ENCODE measurements at regions not wholly inside any gene's neighbourhood (a gene's known extent, or its start where the extent isn't known, plus 50 kb on each side); places are given as distances from the start of the nearest gene placed in this dataset.
"Not testable (repeated sequence)": the region's sequence is repeated elsewhere in the genome, so short reads cannot be mapped to it uniquely, and the experiment has no call there.

DNA sequence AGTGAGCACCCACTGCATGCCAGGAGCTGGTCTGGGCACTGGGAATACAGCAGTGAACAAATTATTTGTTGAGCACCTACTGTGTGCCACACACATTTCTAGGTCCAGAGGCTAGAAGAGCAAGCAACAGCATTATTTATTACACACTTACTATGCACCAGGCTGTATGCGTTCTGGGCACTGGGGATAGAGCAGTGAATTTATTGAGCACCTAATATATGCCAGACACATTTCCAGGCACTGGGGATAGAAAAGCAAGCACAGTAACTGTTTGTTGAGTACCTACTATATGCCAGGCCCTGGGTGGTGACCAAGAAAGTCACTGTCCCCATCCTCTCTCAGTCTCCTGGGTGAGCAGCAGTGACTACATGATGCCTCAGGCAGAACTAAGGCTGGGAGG lies 107.5 kb upstream of the NCOR2 start:
- no peak for DNase-seq (ENCODE audit: low spot score)

DNA sequence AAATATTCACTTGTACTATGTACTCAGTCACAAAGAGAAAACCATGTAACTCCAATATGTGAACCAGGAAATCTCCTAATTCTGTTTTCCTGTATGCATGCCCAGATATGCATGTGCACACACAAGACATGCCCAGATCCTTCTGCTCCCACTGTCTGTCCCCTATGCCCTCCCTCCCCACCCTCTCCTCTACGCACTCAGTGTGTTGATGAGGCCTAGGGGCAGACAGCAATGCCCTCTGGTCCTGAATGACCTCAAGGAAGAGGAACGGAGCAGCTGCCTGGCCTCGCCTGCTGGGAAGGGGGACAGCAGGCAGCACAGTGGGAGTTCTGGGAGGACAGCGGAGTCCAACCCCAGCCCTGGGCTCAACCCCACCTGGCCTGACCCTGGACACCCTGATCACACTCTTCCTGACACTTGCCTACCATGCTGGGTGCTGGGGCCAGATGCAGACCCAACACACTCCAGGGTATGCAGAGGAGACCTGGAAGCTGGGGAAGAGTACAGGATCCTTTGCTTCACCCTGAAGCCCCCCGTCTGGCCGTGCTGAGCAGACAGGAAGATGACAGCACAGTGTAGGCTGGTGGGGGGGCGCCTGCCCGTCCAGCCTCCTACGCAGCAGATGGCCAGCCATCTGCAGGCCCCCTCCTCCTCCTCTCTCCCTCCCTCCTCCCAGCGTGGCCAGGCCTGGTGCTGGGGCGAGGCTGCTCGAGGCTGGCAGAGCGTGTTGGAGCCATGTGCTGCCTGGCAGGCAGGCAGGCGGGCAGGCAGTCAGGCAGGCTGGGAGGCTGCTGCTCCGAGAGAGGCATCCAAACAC lies 106.6 kb upstream of the NCOR2 start:
- no peak for DNase-seq (ENCODE audit: low spot score)

GRCh38 chr12:124669271-124669721 lies 101.9 kb upstream of the NCOR2 start:
- DNase-seq (ENCODE audit: low spot score), result not testable (repeated sequence)

DNA sequence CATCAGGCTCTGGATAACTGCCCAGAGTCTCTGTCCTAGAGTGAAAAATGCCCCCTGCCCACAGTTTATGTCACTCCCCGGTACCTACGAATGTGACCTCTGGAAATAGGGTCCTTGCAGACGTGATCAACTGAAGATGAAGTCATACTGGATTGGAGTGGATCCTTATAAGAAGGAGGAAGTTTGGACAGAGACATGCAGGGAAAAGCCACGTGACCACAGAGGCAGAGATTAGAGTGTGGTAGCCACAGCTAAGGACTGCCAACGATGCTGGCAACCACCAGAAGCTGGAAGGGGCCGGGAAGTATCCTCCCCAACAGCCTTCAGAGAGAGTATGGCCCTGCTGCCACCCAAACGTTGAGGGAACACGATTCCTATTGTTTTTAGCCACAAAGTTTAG lies 101.2 kb upstream of the NCOR2 start:
- no peak for DNase-seq (ENCODE audit: low spot score)

- no peak for DNase-seq (ENCODE audit: low spot score)
Measured at GRCh38 chr12:124667506-124668326, 100.3 kb upstream of the NCOR2 start.

DNA sequence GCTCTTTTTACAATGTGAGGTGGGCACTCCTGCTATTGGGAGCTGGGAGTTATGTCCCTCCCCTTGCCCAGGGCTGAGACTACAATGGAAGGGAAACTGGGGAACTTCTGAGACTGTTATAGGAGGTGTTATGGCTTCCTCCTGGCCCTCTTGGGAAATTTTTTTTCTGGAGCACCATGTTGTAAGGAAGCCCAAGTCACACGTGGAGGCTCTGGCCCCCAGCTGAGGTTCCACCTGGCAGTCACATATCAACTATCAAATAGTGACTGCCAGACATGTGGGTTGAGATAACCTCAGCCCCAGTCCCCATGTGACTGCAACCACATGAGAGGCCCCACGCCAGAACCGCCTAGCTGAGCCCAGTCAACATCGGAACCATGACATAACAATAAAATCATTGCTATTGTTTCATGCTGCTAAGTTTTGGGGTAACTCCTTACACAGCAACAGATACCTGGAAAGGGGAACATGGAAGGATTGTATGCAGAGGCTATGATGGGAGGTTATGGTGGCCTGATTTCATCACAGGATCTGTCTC lies 99.4 kb upstream of the NCOR2 start:
- no peak for DNase-seq (ENCODE audit: low spot score)

- no peak for DNase-seq (ENCODE audit: low spot score)
Measured at GRCh38 chr12:124665511-124665910, 98.1 kb upstream of the NCOR2 start.

GRCh38 chr12:124664395-124665111 lies 97.1 kb upstream of the NCOR2 start:
- no peak for DNase-seq (ENCODE audit: low spot score)

GRCh38 chr12:124663771-124664366 lies 96.5 kb upstream of the NCOR2 start:
- no peak for DNase-seq (ENCODE audit: low spot score)

GRCh38 chr12:124663206-124663605 lies 95.8 kb upstream of the NCOR2 start:
- DNase-seq (ENCODE audit: low spot score), result no peak

- DNase-seq (ENCODE audit: low spot score), result no peak
Measured at GRCh38 chr12:124661341-124661740, 93.9 kb upstream of the NCOR2 start.

GRCh38 chr12:124660851-124661250 lies 93.4 kb upstream of the NCOR2 start:
- no peak for DNase-seq (ENCODE audit: low spot score)

DNA sequence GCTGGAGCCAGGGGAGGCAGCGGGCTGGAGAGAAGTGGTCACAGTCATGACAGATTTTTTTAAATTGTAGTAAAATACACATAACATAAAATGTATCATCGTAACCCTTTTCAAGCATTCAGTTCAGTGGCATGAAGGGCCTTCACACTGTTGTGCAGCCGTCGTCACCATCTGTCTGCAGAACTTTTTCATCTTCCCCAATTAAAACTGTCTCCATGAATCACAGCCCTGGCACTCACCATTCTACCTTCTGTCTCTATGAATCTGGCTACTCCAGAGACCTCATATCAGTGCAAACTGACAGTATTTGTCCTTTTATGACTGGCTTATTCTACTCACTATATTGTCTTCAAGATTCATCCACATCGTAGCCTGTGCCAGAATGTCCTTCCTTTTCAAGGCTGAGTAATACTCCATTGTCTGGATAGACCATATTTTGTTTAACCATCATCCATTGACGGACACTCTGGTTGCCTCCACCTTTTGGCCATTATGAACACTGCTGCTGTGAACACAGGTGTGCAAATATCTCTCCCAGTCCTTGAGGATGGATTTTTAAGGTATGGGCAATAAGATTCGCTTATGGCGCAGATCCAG lies 91.5 kb upstream of the NCOR2 start:
- DNase-seq (ENCODE audit: low spot score), result no peak

- no peak for DNase-seq (ENCODE audit: low spot score)
Measured at GRCh38 chr12:124658302-124658701, 90.9 kb upstream of the NCOR2 start.

DNA sequence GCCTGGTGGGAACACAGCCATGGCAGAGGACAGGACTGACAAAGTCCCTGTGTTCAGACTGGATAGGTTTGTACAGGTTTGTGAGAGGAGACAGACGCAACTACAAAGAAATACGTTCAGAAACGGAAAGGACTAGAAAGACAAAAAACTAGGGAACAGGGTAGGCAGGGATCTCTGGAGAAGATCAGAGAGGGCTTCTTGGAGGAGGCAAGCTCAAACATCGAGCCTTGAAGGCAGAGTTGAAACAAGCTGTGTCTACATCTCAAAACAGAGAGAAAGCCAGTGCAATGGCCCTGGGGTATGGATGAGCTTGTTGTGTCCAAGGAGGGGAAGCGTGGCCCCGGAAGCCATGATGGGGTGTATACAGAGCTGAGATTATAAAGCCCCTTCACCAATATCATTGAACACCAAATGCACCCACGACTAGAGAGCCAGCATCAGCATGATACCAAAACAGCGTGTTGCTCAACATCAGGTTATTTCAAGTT lies 89.6 kb upstream of the NCOR2 start:
- no peak for DNase-seq (ENCODE audit: low spot score)

DNA sequence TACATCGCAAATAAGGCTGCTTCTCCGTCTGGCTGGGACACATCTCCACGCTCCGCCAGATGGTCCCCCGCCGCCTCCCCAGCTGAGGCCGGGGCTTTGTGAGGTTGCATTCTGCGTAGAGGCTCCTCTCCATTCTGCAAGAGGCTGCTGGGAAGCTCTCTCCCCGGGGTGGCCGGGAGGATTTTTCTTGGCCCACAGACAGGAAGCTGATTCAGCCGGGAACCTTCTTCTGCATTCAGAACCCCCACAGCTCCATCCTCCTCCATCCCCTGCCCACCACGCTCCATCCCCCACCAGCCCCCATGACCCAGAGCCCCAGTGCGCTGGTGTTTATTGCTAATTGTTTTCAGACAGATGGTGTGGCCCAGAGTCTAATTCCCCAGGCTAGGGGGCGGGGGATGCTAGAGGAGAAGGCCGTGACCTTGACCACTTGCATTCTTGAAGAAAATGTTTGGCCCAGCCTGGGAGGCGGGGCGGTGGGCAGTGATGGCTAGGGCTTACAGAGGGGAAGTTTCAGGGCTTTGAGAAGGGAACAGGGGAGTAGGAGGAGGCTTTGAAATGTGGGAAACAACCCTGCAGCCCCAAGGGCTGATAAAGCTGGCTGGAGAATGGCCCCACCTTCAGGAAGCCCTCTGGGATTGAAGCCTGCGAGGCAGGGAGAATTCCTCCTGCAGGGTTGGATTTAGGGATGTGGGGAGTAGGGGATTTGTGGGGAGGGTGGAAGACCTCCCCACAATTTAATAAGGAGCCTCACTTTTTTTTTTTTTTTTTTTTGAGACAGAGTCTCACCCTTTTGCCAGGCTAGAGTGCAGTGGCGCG lies 88.5 kb upstream of the NCOR2 start:
- DNase-seq (ENCODE audit: low spot score), result peak; percentile 79

- no peak for DNase-seq (ENCODE audit: low spot score)
Measured at GRCh38 chr12:124655048-124655697, 87.8 kb upstream of the NCOR2 start.

- DNase-seq (ENCODE audit: low spot score), result no peak
Measured at GRCh38 chr12:124654666-124655047, 87.2 kb upstream of the NCOR2 start.

- no peak for DNase-seq (ENCODE audit: low spot score)
Measured at GRCh38 chr12:124653169-124653931, 85.9 kb upstream of the NCOR2 start.
